Chondrocyte (in vitro differentiated cells): ENCODE measurements at regions not wholly inside any gene's neighbourhood (a gene's known extent, or its start where the extent isn't known, plus 50 kb on each side); places are given as distances from the start of the nearest gene placed in this dataset.

Experiments
- DNase-seq: peaks from one replicate; pipeline ENCODE4 v3.0.0; 2021; ENCODE audit warnings: mixed read lengths, low spot score
- H3K27ac Mint-ChIP-seq: one replicate; pipeline ENCODE4 v1.8.0; 2021; ENCODE audit warnings: mild to moderate bottlenecking, moderate library complexity, mixed read lengths; ENCODE audit not compliant: unreplicated experiment
- H3K27me3 Mint-ChIP-seq: 2 replicates; pipeline ENCODE4 v1.8.0; 2021; ENCODE audit warnings: low read depth, mixed read lengths
- H3K36me3 Mint-ChIP-seq: 2 replicates; pipeline ENCODE4 v1.8.0; 2021; ENCODE audit warnings: low read depth, mixed read lengths
- H3K4me1 Mint-ChIP-seq: 2 replicates; pipeline ENCODE4 v1.8.0; 2021; ENCODE audit warnings: low read depth, mild to moderate bottlenecking, mixed read lengths
- H3K4me3 Mint-ChIP-seq: one replicate; pipeline ENCODE4 v1.8.0; 2021; ENCODE audit warnings: mild to moderate bottlenecking, moderate library complexity, mixed read lengths; ENCODE audit not compliant: unreplicated experiment
- H3K9me3 Mint-ChIP-seq: 2 replicates; pipeline ENCODE4 v1.8.0; 2021; ENCODE audit warnings: low read depth, mixed read lengths
- TF ChIP-seq, protein P1 (sequence below): fragments of 200-600 bp; sonication (generic); IDR thresholded peaks from 2 replicates; pipeline ENCODE4 v1.5.0; 2021; ENCODE audit warnings: antibody characterized with exemption, mild to moderate bottlenecking, moderate library complexity

GRCh38 chr2:117485588-117485987, 328.9 kb upstream of the DDX18 start:
- peaks cover 2% of the 10 kb centered on the region for H3K9me3 Mint-ChIP-seq
- H3K4me1 Mint-ChIP-seq = no peaks in the 10 kb centered on the region
- no peaks in the 10 kb centered on the region for H3K27me3 Mint-ChIP-seq
- H3K27ac Mint-ChIP-seq = no peak overlapping the region
- DNase-seq = no peak
- no peaks in the 10 kb centered on the region for H3K36me3 Mint-ChIP-seq
- TF ChIP-seq, protein P1, sequence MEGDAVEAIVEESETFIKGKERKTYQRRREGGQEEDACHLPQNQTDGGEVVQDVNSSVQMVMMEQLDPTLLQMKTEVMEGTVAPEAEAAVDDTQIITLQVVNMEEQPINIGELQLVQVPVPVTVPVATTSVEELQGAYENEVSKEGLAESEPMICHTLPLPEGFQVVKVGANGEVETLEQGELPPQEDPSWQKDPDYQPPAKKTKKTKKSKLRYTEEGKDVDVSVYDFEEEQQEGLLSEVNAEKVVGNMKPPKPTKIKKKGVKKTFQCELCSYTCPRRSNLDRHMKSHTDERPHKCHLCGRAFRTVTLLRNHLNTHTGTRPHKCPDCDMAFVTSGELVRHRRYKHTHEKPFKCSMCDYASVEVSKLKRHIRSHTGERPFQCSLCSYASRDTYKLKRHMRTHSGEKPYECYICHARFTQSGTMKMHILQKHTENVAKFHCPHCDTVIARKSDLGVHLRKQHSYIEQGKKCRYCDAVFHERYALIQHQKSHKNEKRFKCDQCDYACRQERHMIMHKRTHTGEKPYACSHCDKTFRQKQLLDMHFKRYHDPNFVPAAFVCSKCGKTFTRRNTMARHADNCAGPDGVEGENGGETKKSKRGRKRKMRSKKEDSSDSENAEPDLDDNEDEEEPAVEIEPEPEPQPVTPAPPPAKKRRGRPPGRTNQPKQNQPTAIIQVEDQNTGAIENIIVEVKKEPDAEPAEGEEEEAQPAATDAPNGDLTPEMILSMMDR = no peak
- no peak overlapping the region for H3K4me3 Mint-ChIP-seq

DNA sequence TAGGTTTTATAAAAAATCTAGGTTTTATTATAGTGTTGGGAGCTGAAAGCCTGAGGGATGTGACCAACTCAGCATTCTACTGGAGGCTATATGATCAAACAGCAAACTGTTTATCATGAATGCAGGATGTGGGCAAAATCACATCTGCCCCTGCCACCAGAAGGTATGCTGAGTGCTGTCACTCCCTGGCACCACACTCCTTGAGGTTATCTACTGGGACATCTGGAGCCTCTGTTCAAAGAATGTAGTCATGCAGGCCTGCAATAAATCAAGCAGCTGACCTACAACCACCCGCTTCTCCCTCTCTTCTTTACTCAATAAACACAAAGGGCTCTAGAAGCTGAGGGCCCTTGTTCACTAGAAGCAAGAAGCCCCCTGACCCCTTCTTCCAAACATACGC, 328.4 kb upstream of the DDX18 start:
- TF ChIP-seq, protein P1 = no peak
- peaks cover 2% of the 10 kb centered on the region for H3K9me3 Mint-ChIP-seq
- H3K27me3 Mint-ChIP-seq = no peaks in the 10 kb centered on the region
- H3K4me3 Mint-ChIP-seq = no peak overlapping the region
- DNase-seq = no peak
- H3K36me3 Mint-ChIP-seq = no peaks in the 10 kb centered on the region
- H3K27ac Mint-ChIP-seq = no peak overlapping the region
- H3K4me1 Mint-ChIP-seq = no peaks in the 10 kb centered on the region

GRCh38 chr2:117492209-117492851, 322.2 kb upstream of the DDX18 start:
- no peaks in the 10 kb centered on the region for H3K27me3 Mint-ChIP-seq
- H3K27ac Mint-ChIP-seq = no peak overlapping the region
- H3K36me3 Mint-ChIP-seq = no peaks in the 10 kb centered on the region

DNA sequence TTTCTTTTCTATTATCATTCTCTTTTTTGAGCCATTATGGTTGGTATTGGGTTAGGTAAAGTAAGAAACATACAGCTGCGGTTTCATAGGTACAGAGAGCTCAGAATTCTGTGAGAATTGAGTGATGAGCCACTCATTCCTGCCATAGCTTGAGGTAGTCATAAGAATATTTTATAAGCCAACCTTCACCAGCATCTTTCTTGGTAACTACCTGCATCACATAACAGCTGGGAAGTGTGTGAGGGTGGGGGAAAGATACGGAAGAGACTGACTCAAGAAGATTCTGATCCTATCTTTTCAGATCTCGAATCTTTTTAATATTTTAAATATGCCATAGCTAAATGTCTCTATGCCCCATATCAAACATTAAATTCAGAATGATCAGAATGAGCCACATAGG, 313.8 kb upstream of the DDX18 start:
- H3K4me3 Mint-ChIP-seq = no peak overlapping the region
- peaks cover 5% of the 10 kb centered on the region for H3K9me3 Mint-ChIP-seq
- H3K27me3 Mint-ChIP-seq = peaks cover 1% of the 10 kb centered on the region
- H3K36me3 Mint-ChIP-seq = no peaks in the 10 kb centered on the region
- no peak for DNase-seq
- TF ChIP-seq, protein P1 = no peak
- H3K4me1 Mint-ChIP-seq = no peaks in the 10 kb centered on the region
- no peak overlapping the region for H3K27ac Mint-ChIP-seq

More at GRCh38 chr2:117492209-117492851, 322.2 kb upstream of the DDX18 start:
- TF ChIP-seq, protein P1 = no peak
- no peak for DNase-seq
- Mint-ChIP-seq H3K4me3 (no peak overlapping the region), H3K4me1 (no peaks in the 10 kb centered on the region), H3K9me3 (no peaks in the 10 kb centered on the region)

DNA sequence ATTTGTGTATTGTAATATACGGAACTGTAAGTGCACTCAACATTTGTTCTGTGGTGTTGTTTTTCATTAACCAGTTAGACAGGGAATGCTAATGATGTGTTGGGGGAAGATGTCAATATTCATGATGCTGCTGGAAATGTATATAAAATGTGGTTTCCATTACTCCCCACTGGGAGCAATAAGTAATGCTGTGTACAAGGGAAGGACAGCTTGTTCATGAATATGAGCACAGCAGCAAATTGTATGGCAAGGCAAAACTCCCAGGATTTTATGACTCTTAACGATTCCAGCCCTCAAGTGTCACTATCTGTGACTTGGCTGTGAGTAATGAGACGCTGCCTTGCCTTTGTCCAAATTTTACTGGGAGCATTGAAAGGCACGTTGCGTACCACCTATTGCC, 312.4 kb upstream of the DDX18 start:
- DNase-seq = no peak
- peaks cover 5% of the 10 kb centered on the region for H3K9me3 Mint-ChIP-seq
- no peak overlapping the region for H3K27ac Mint-ChIP-seq
- no peaks in the 10 kb centered on the region for H3K36me3 Mint-ChIP-seq
- no peaks in the 10 kb centered on the region for H3K4me1 Mint-ChIP-seq
- H3K4me3 Mint-ChIP-seq = no peak overlapping the region
- H3K27me3 Mint-ChIP-seq = peaks cover 1% of the 10 kb centered on the region
- TF ChIP-seq, protein P1 = no peak
